Gastrocnemius medialis (tissue), 4 donors: ENCODE measurements at regions not wholly inside any gene's neighbourhood (a gene's known extent, or its start where the extent isn't known, plus 50 kb on each side); places are given as distances from the start of the nearest gene placed in this dataset.

Experiments used
- CTCF ChIP-seq, 5 experiments: fragments of 450-650 bp in 3 of 5; fragments of 200-600 bp in 2 of 5; sonication (generic) in 2 of 5; IDR thresholded peaks in 4 of 5; conservative IDR thresholded peaks in 1 of 5; 1 replicate in 4 of 5; 2 replicates in 1 of 5; pipeline ENCODE4 v1.5.1; 2016 to 2019; ENCODE audit warnings: antibody characterized with exemption in 5 of 5, mild to moderate bottlenecking in 3 of 5, moderate library complexity in 3 of 5
- POLR2A ChIP-seq, 2 donors: fragments of 450-650 bp; IDR thresholded peaks; one replicate each; pipeline ENCODE4 v1.6.1; 2017; ENCODE audit warnings: antibody characterized with exemption in 2 of 2, mild to moderate bottlenecking in 2 of 2, moderate library complexity in 2 of 2

- TF ChIP-seq POLR2A (IDR thresholded peaks at IDR 0.05) (no peak), CTCF (IDR thresholded peaks at IDR 0.05 in 4 of 5, conservative IDR thresholded peaks at IDR 0.05 in 1 of 5) (no peak)
Measured at GRCh38 chr4:138945401-138945800, 70.2 kb upstream of the NOCT start.
